GM18502 (cell line): ENCODE measurements at regions not wholly inside any gene's neighbourhood (a gene's known extent, or its start where the extent isn't known, plus 50 kb on each side); places are given as distances from the start of the nearest gene placed in this dataset.
"Not testable (repeated sequence)": the region's sequence is repeated elsewhere in the genome, so short reads cannot be mapped to it uniquely, and the experiment has no call there.

Source experiments
- ATAC-seq: cut with Tn5 transposase; IDR thresholded peaks from one replicate; pipeline ENCODE4 v1.9.1; 2021; ENCODE audit warnings: mild to moderate bottlenecking; ENCODE audit not compliant: unreplicated experiment, poor library complexity

GRCh38 chr9:108070861-108071260, 581.3 kb upstream of the KLF4 start:
- ATAC-seq, result no peak

GRCh38 chr9:108069991-108070390, 580.4 kb upstream of the KLF4 start:
- no peak for ATAC-seq

- no peak for ATAC-seq
Observed at GRCh38 chr9:108062680-108063079, 573.1 kb upstream of the KLF4 start.

GRCh38 chr9:108060175-108060574, 570.6 kb upstream of the KLF4 start:
- no peak for ATAC-seq

GRCh38 chr9:108058135-108058814, 568.7 kb upstream of the KLF4 start:
- no peak for ATAC-seq

GRCh38 chr9:108057421-108058134, 568.0 kb upstream of the KLF4 start:
- no peak for ATAC-seq

- ATAC-seq, result no peak
Observed at GRCh38 chr9:108056805-108057386, 567.3 kb upstream of the KLF4 start.

- ATAC-seq, result no peak
Observed at GRCh38 chr9:108056084-108056804, 566.7 kb upstream of the KLF4 start.

GRCh38 chr9:108054131-108054630, 564.6 kb upstream of the KLF4 start:
- ATAC-seq, result no peak

GRCh38 chr9:108053555-108054061, 564.0 kb upstream of the KLF4 start:
- no peak for ATAC-seq

- ATAC-seq, result no peak
Observed at GRCh38 chr9:108052431-108053080, 563.0 kb upstream of the KLF4 start.

- ATAC-seq, result no peak
Observed at GRCh38 chr9:108050894-108051293, 561.3 kb upstream of the KLF4 start.

- no peak for ATAC-seq
Observed at GRCh38 chr9:108049671-108050494, 560.3 kb upstream of the KLF4 start.

GRCh38 chr9:108049026-108049607, 559.5 kb upstream of the KLF4 start:
- ATAC-seq, result no peak

GRCh38 chr9:108048406-108049025, 558.9 kb upstream of the KLF4 start:
- ATAC-seq, result no peak

GRCh38 chr9:108047777-108048176, 558.2 kb upstream of the KLF4 start:
- ATAC-seq, result not testable (repeated sequence)

- no peak for ATAC-seq
Observed at GRCh38 chr9:108047264-108047663, 557.7 kb upstream of the KLF4 start.

- no peak for ATAC-seq
Observed at GRCh38 chr9:108045851-108046250, 556.3 kb upstream of the KLF4 start.
